HCT116 (cell line): ENCODE measurements at regions not wholly inside any gene's neighbourhood (a gene's known extent, or its start where the extent isn't known, plus 50 kb on each side); places are given as distances from the start of the nearest gene placed in this dataset.

Experiments used
- ATAC-seq: fragments of 200-7000 bp; cut with Tn5 transposase; 2 replicates; pipeline ENCODE4 v1.9.1; 2020; ENCODE audit warnings: mild to moderate bottlenecking, moderate library complexity
- BruUV-seq: library from RNA; stranded (reverse); fragments of 400-500 nt; replicated peaks from 2 replicates; lab custom pipeline; 2021; lab: Mats Ljungman, UMichigan
- CTCF ChIA-PET: fragments of 300-600 bp; sonication (Branson Sonifier 250); formaldehyde crosslinking; loops from one replicate; lab custom pipeline; 2021; ENCODE audit warnings: antibody characterized with exemption; lab: Charles Lee
- POLR2A ChIA-PET: fragments of 300-600, 350-600 bp; sonication (Branson Sonifier 250); formaldehyde crosslinking; loops from one replicate; lab custom pipeline; 2021; ENCODE audit warnings: antibody characterized with exemption; lab: Charles Lee
- RAD21 ChIA-PET, 2 experiments: fragments of 300-600 bp; sonication (Branson Sonifier 250); formaldehyde crosslinking; loops; one replicate each; lab custom pipeline; 2023; ENCODE audit warnings: low total read pairs in 2 of 2; ENCODE audit not compliant: uncharacterized antibody in 2 of 2, unreplicated experiment in 2 of 2, low non-redundant PET in 1 of 2; lab: Charles Lee
- DNase-seq: peaks from one replicate; pipeline ENCODE4 v3.0.0-alpha.2; 2010; ENCODE audit warnings: low read depth, low spot score
- H2AFZ ChIP-seq: fragments of 200-600 bp; shearing (Covaris generic), sonication (generic); 2 replicates; pipeline ENCODE4 v1.6.1; 2017; ENCODE audit warnings: low read depth, mixed run types, mixed read lengths, antibody characterized with exemption, low read length; ENCODE audit not compliant: poor library complexity, severe bottlenecking
- H3K27ac ChIP-seq: 2 replicates; pipeline ENCODE4 v1.5.1; 2012; ENCODE audit warnings: low read depth, low read length
- H3K27me3 ChIP-seq: fragments of 200-600 bp; sonication (generic); 2 replicates; pipeline ENCODE4 v1.6.1; 2016; ENCODE audit warnings: mixed run types, low read length, mixed read lengths; ENCODE audit not compliant: insufficient read depth
- H3K36me3 ChIP-seq, 2 experiments: fragments of 200-500 bp in 1 of 2; fragments of 200-600 bp in 1 of 2; sonication (Bioruptor generic) in 1 of 2; sonication (generic) in 1 of 2; 2 replicates each; pipeline versions ENCODE4 v1.5.1 to v1.6.1; 2014 to 2016; ENCODE audit warnings: low read length in 2 of 2, inconsistent platforms in 1 of 2, mixed read lengths in 1 of 2, mixed run types in 1 of 2; ENCODE audit not compliant: insufficient read depth in 2 of 2, control insufficient read depth in 1 of 2
- H3K4me1 ChIP-seq, 2 experiments: fragments of 200-600 bp in 1 of 2; sonication (generic) in 1 of 2; 2 replicates each; pipeline versions ENCODE4 v1.5.1 to v1.6.1; 2012 to 2017; ENCODE audit warnings: low read length in 2 of 2, inconsistent platforms in 1 of 2, mild to moderate bottlenecking in 1 of 2, mixed read lengths in 1 of 2, mixed run types in 1 of 2, moderate library complexity in 1 of 2; ENCODE audit not compliant: insufficient read depth in 2 of 2, control insufficient read depth in 1 of 2
- H3K4me2 ChIP-seq: fragments of 200-600 bp; sonication (generic); 2 replicates; pipeline ENCODE4 v1.6.1; 2017; ENCODE audit warnings: mixed run types, low read length, mixed read lengths
- H3K4me3 ChIP-seq, 2 experiments: fragments of 200-600 bp in 1 of 2; sonication (generic) in 1 of 2; replicated peaks in 1 of 2; 2 replicates each; pipeline ENCODE4 v1.5.1; 2011 to 2016; ENCODE audit warnings: low read length in 2 of 2, control low read depth in 1 of 2, low read depth in 1 of 2, mild to moderate bottlenecking in 1 of 2, mixed read lengths in 1 of 2, mixed run types in 1 of 2
- H3K79me2 ChIP-seq: fragments of 200-600 bp; sonication (generic); 2 replicates; pipeline ENCODE4 v1.6.1; 2017; ENCODE audit warnings: mild to moderate bottlenecking, mixed run types, low read length, moderate library complexity, mixed read lengths; ENCODE audit not compliant: insufficient read depth
- H3K9ac ChIP-seq: fragments of 200-600 bp; sonication (generic); 2 replicates; pipeline ENCODE4 v1.6.1; 2016; ENCODE audit warnings: low read length, mixed read lengths
- H3K9me2 ChIP-seq: fragments of 200-600 bp; sonication (generic), shearing (Covaris generic); 2 replicates; pipeline ENCODE4 v1.6.1; 2017; ENCODE audit warnings: mixed run types, mild to moderate bottlenecking, moderate library complexity; ENCODE audit not compliant: insufficient read depth
- H3K9me3 ChIP-seq, 2 experiments: fragments of 200-500 bp in 1 of 2; fragments of 200-600 bp in 1 of 2; sonication (Bioruptor generic) in 1 of 2; sonication (generic) in 1 of 2; 2 replicates each; pipeline ENCODE4 v1.6.1; 2014 to 2017; ENCODE audit warnings: low read length in 2 of 2, mixed read lengths in 2 of 2, inconsistent platforms in 1 of 2, low read depth in 1 of 2, mild to moderate bottlenecking in 1 of 2, mixed run types in 1 of 2, moderate library complexity in 1 of 2; ENCODE audit not compliant: control insufficient read depth in 1 of 2, insufficient read depth in 1 of 2
- H4K20me1 ChIP-seq: fragments of 200-600 bp; sonication (generic), shearing (Covaris generic); 2 replicates; pipeline ENCODE4 v1.6.1; 2017; ENCODE audit warnings: mixed run types, mild to moderate bottlenecking, moderate library complexity; ENCODE audit not compliant: insufficient read depth
- CEBPB ChIP-seq: IDR thresholded peaks from 2 replicates; pipeline ENCODE4 v1.6.1; 2012; ENCODE audit warnings: low read depth
- ELF1 ChIP-seq: IDR thresholded peaks from 2 replicates; pipeline ENCODE4 v1.6.1; 2012; ENCODE audit warnings: low read depth, borderline replicate concordance
- EZH2 ChIP-seq: fragments of 200-600 bp; sonication (generic); IDR thresholded peaks from 2 replicates; pipeline ENCODE4 v1.6.1; 2017; ENCODE audit warnings: antibody characterized with exemption, mixed run types
- FOSL1 ChIP-seq: IDR thresholded peaks from 2 replicates; pipeline ENCODE4 v1.6.1; 2012; ENCODE audit warnings: low read depth
- JUND ChIP-seq: IDR thresholded peaks from 2 replicates; pipeline ENCODE4 v1.6.1; 2012
- MAX ChIP-seq: IDR thresholded peaks from 2 replicates; pipeline ENCODE4 v1.6.1; 2012
- POLR2AphosphoS5 ChIP-seq: IDR thresholded peaks from 2 replicates; pipeline ENCODE4 v1.6.1; 2011; ENCODE audit warnings: mild to moderate bottlenecking, low read depth, low read length, moderate library complexity
- RAD21 ChIP-seq: IDR thresholded peaks from 2 replicates; pipeline ENCODE4 v1.6.1; 2012; ENCODE audit warnings: low read depth, mild to moderate bottlenecking
- SIN3A ChIP-seq: IDR thresholded peaks from 2 replicates; pipeline ENCODE4 v1.6.1; 2012; ENCODE audit warnings: low read depth
- SP1 ChIP-seq: IDR thresholded peaks from 2 replicates; pipeline ENCODE4 v1.6.1; 2012; ENCODE audit warnings: low read depth
- SRF ChIP-seq: IDR thresholded peaks from 2 replicates; pipeline ENCODE4 v1.6.1; 2012; ENCODE audit warnings: low read depth
- TCF7L2 ChIP-seq: IDR thresholded peaks from 2 replicates; pipeline ENCODE4 v1.7.0; 2011; ENCODE audit warnings: borderline replicate concordance, inconsistent platforms; ENCODE audit not compliant: insufficient read depth, insufficient read length; ENCODE audit errors: extremely low read depth
- ZBTB33 ChIP-seq: IDR thresholded peaks from 2 replicates; pipeline ENCODE4 v1.6.1; 2011; ENCODE audit warnings: mild to moderate bottlenecking, low read length, moderate library complexity; ENCODE audit not compliant: insufficient replicate concordance; ENCODE audit errors: extremely low read depth
- ZNF274 ChIP-seq: fragments of 200-500 bp; sonication (Bioruptor generic); IDR thresholded peaks from 2 replicates; pipeline ENCODE4 v1.6.1; 2014; ENCODE audit warnings: mild to moderate bottlenecking, low read depth, low read length, inconsistent platforms
- intact Hi-C: fragments of 100-400 bp; cut with micrococcal nuclease; formaldehyde crosslinking; loops from 2 replicates; pipeline ENCODE4 v1.10.0; 2022
- TF ChIP-seq, protein P1 (sequence below): IDR thresholded peaks from 2 replicates; pipeline ENCODE4 v1.6.1; 2012
- TF ChIP-seq, protein P2 (sequence below): IDR thresholded peaks from 2 replicates; pipeline ENCODE4 v1.6.1; 2012; ENCODE audit warnings: low read depth

- ChIA-PET CTCF (no interaction called here), RAD21 (no interaction called here), POLR2A (no interaction called here)
- no TSS peak for BruUV-seq
- Histone ChIP-seq H3K27me3 (no peaks in the 10 kb centered on the region), H3K27ac (no peak overlapping the region), H3K4me2 (no peak overlapping the region), H3K36me3 (no peaks in the 10 kb centered on the region), H4K20me1 (no peaks in the 10 kb centered on the region), H3K9ac (no peak overlapping the region), H3K9me2 (no peaks in the 10 kb centered on the region), H3K4me3 (no peak overlapping the region), H3K9me3 (no peaks in the 10 kb centered on the region), H2AFZ (no peak overlapping the region), H3K79me2 (peaks cover 45% of the 10 kb centered on the region), H3K4me1 (no peaks in the 10 kb centered on the region)
- no peak for DNase-seq
- ATAC-seq, result no peak
- TF ChIP-seq CEBPB (no peak), RAD21 (no peak), EZH2 (no peak), JUND (no peak), ZNF274 (no peak), ZBTB33 (no peak), FOSL1 (no peak), SP1 (no peak), SRF (no peak), POLR2AphosphoS5 (no peak), TCF7L2 (no peak), ELF1 (no peak), SIN3A (no peak), MAX (no peak)
- TF ChIP-seq, protein P1, sequence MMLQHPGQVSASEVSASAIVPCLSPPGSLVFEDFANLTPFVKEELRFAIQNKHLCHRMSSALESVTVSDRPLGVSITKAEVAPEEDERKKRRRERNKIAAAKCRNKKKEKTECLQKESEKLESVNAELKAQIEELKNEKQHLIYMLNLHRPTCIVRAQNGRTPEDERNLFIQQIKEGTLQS, result no peak
- TF ChIP-seq, protein P2, sequence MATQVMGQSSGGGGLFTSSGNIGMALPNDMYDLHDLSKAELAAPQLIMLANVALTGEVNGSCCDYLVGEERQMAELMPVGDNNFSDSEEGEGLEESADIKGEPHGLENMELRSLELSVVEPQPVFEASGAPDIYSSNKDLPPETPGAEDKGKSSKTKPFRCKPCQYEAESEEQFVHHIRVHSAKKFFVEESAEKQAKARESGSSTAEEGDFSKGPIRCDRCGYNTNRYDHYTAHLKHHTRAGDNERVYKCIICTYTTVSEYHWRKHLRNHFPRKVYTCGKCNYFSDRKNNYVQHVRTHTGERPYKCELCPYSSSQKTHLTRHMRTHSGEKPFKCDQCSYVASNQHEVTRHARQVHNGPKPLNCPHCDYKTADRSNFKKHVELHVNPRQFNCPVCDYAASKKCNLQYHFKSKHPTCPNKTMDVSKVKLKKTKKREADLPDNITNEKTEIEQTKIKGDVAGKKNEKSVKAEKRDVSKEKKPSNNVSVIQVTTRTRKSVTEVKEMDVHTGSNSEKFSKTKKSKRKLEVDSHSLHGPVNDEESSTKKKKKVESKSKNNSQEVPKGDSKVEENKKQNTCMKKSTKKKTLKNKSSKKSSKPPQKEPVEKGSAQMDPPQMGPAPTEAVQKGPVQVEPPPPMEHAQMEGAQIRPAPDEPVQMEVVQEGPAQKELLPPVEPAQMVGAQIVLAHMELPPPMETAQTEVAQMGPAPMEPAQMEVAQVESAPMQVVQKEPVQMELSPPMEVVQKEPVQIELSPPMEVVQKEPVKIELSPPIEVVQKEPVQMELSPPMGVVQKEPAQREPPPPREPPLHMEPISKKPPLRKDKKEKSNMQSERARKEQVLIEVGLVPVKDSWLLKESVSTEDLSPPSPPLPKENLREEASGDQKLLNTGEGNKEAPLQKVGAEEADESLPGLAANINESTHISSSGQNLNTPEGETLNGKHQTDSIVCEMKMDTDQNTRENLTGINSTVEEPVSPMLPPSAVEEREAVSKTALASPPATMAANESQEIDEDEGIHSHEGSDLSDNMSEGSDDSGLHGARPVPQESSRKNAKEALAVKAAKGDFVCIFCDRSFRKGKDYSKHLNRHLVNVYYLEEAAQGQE, result no peak
- intact Hi-C loops, result no loop called here
Measured at GRCh38 chr2:74066491-74067203, 81.1 kb downstream of the BOLA3 start.
